Tibial nerve (tissue), 4 donors: ENCODE measurements at regions not wholly inside any gene's neighbourhood (a gene's known extent, or its start where the extent isn't known, plus 50 kb on each side); places are given as distances from the start of the nearest gene placed in this dataset.
"Not testable (repeated sequence)": the region's sequence is repeated elsewhere in the genome, so short reads cannot be mapped to it uniquely, and the experiment has no call there.

ENCODE experiments used
- DNase-seq, 2 donors: peaks; one replicate each; pipeline ENCODE4 v3.0.0-alpha.2; 2019; ENCODE audit warnings: low spot score in 2 of 2
- H3K27ac ChIP-seq, 4 donors: fragments of 200-600 bp; sonication (generic) in 3 of 4; one replicate each; pipeline ENCODE4 v1.5.1; 2017 to 2019; ENCODE audit warnings: mild to moderate bottlenecking in 1 of 4
- H3K27me3 ChIP-seq, 2 donors: fragments of 200-600 bp; sonication (generic) in 1 of 2; one replicate each; pipeline versions ENCODE4 v1.5.1 to v1.6.0; 2017 to 2019
- H3K36me3 ChIP-seq, 3 donors: fragments of 200-600 bp; sonication (generic); one replicate each; pipeline ENCODE4 v1.5.1; 2018 to 2019
- H3K4me1 ChIP-seq, 4 donors: fragments of 200-600 bp; sonication (generic) in 3 of 4; one replicate each; pipeline ENCODE4 v1.5.1; 2017 to 2019
- H3K4me3 ChIP-seq, 4 donors: fragments of 200-600 bp; sonication (generic) in 3 of 4; one replicate each; pipeline ENCODE4 v1.5.1; 2017 to 2019; ENCODE audit warnings: mild to moderate bottlenecking in 1 of 4, moderate library complexity in 1 of 4
- H3K9me3 ChIP-seq, 4 donors: fragments of 200-600 bp; sonication (generic) in 3 of 4; one replicate each; pipeline ENCODE4 v1.5.1; 2017 to 2019
- CTCF ChIP-seq, 5 experiments: fragments of 200-600 bp in 3 of 5; fragments of 450-650 bp in 2 of 5; sonication (generic) in 3 of 5; IDR thresholded peaks; one replicate each; pipeline ENCODE4 v1.5.1; 2016 to 2019; ENCODE audit warnings: antibody characterized with exemption in 5 of 5, mild to moderate bottlenecking in 3 of 5, moderate library complexity in 2 of 5
- EP300 ChIP-seq, 2 donors: sonication (generic); formaldehyde crosslinking; IDR thresholded peaks; one replicate each; pipeline ENCODE4 v1.6.1; 2017; ENCODE audit warnings: antibody characterized with exemption in 2 of 2, mild to moderate bottlenecking in 1 of 2
- POLR2A ChIP-seq, 2 donors: fragments of 450-650 bp; IDR thresholded peaks; one replicate each; pipeline ENCODE4 v1.6.1; 2017; ENCODE audit warnings: antibody characterized with exemption in 2 of 2, mild to moderate bottlenecking in 2 of 2, moderate library complexity in 2 of 2
- WGBS, 2 donors: methylation state at CpG; one replicate each; pipeline ENCODE4 v1.1.5; 2018; 5-methylcytosine and 5-hydroxymethylcytosine counted together

GRCh38 chr3:118151164-118151563 is 883.5 kb downstream of the IGSF11 start:
- H3K4me1 ChIP-seq = no peaks in the 10 kb centered on the region
- H3K27me3 ChIP-seq = no peaks in the 10 kb centered on the region
- TF ChIP-seq EP300 (IDR thresholded peaks at IDR 0.05) (no peak), CTCF (IDR thresholded peaks at IDR 0.05) (no peak), POLR2A (IDR thresholded peaks at IDR 0.05) (no peak)
- no peak for DNase-seq
- peaks cover 0 to 19% (median 0%) of the 10 kb centered on the region in 4 donors for H3K9me3 ChIP-seq
- H3K36me3 ChIP-seq = no peaks in the 10 kb centered on the region
- H3K27ac ChIP-seq = no peak overlapping the region
- H3K4me3 ChIP-seq = no peak overlapping the region

GRCh38 chr3:118162627-118163588 is 871.7 kb downstream of the IGSF11 start:
- H3K27me3 ChIP-seq, DNase-seq, H3K4me1 ChIP-seq, H3K36me3 ChIP-seq, H3K4me3 ChIP-seq, H3K27ac ChIP-seq: not testable (repeated sequence)
- H3K9me3 ChIP-seq = peaks cover 0 to 13% (median 0%) of the 10 kb centered on the region in 4 donors
- WGBS, 2 donors = 82 to 83% methylated on average over 12 of the region's 12 CpGs

GRCh38 chr3:118165413-118165812 is 869.2 kb downstream of the IGSF11 start:
- no peaks in the 10 kb centered on the region for H3K27me3 ChIP-seq
- WGBS, 2 donors = 60% methylated on average over 4 of the region's 4 CpGs
- no peak for DNase-seq
- H3K9me3 ChIP-seq = peaks cover 0 to 9% (median 0%) of the 10 kb centered on the region in 4 donors
- no peak for TF ChIP-seq CTCF (IDR thresholded peaks at IDR 0.05)
- TF ChIP-seq EP300 (IDR thresholded peaks at IDR 0.05) = no peak
- H3K4me1 ChIP-seq = no peaks in the 10 kb centered on the region
- H3K36me3 ChIP-seq = no peaks in the 10 kb centered on the region
- H3K27ac ChIP-seq = no peak overlapping the region
- H3K4me3 ChIP-seq = no peak overlapping the region

- Histone ChIP-seq H3K4me1 (no peaks in the 10 kb centered on the region), H3K27me3 (no peaks in the 10 kb centered on the region), H3K4me3 (no peak overlapping the region), H3K9me3 (peaks cover 0 to 12% (median 0%) of the 10 kb centered on the region in 4 donors), H3K36me3 (no peaks in the 10 kb centered on the region), H3K27ac (no peak overlapping the region)
- no peak for DNase-seq
- 51 to 58% methylated on average over 2 of the region's 2 CpGs for WGBS, 2 donors
- TF ChIP-seq EP300 (IDR thresholded peaks at IDR 0.05) (no peak), CTCF (IDR thresholded peaks at IDR 0.05) (no peak), POLR2A (IDR thresholded peaks at IDR 0.05) (no peak)
Measured at GRCh38 chr3:118167571-118167970, 867.1 kb downstream of the IGSF11 start.

GRCh38 chr3:118168175-118168574 is 866.5 kb downstream of the IGSF11 start:
- Histone ChIP-seq H3K9me3 (peaks cover 0 to 6% (median 0%) of the 10 kb centered on the region in 4 donors), H3K4me3 (no peak overlapping the region), H3K36me3 (no peaks in the 10 kb centered on the region), H3K4me1 (no peaks in the 10 kb centered on the region), H3K27ac (no peak overlapping the region), H3K27me3 (no peaks in the 10 kb centered on the region)
- whole genome bisulfite sequencing, 2 donors = 89 to 92% methylated on average over 4 of the region's 4 CpGs
- TF ChIP-seq EP300 (IDR thresholded peaks at IDR 0.05) = no peak
- TF ChIP-seq POLR2A (IDR thresholded peaks at IDR 0.05) = no peak
- no peak for TF ChIP-seq CTCF (IDR thresholded peaks at IDR 0.05)
- no peak for DNase-seq
